Testis (tissue), 2 donors: ENCODE measurements at regions not wholly inside any gene's neighbourhood (a gene's known extent, or its start where the extent isn't known, plus 50 kb on each side); places are given as distances from the start of the nearest gene placed in this dataset.

Experiments used
- POLR2A ChIP-seq: fragments of 450-650 bp; IDR thresholded peaks from one replicate; pipeline ENCODE4 v1.6.1; 2017; ENCODE audit warnings: antibody characterized with exemption, mild to moderate bottlenecking, moderate library complexity
- TF ChIP-seq, protein P1 (sequence below), 3 experiments: fragments of 450-650 bp in 2 of 3; fragments of 200-600 bp in 1 of 3; sonication (generic) in 1 of 3; IDR thresholded peaks; one replicate each; pipeline ENCODE4 v1.5.1; 2016 to 2019; ENCODE audit warnings: antibody characterized with exemption in 3 of 3, mild to moderate bottlenecking in 2 of 3, moderate library complexity in 1 of 3

DNA sequence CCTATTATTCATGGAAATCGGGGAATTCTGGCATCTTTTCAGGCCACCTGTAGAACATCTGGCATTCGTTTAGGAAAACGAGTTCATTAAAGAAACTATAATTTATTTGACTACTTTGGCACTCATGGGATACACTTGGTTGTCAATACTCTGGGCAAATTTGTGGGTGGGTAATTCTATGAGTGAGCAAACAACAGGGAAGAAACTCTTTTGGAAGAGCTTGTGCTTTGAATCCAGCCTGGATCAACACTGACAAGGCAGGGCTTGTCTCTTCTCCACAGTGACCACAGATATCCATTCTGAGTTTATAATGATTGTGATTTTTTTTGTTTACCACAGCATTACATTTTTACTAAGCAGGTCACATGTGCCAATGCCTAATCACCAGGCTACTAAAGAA lies 394.7 kb downstream of the THBS2 start:
- TF ChIP-seq, protein P1, sequence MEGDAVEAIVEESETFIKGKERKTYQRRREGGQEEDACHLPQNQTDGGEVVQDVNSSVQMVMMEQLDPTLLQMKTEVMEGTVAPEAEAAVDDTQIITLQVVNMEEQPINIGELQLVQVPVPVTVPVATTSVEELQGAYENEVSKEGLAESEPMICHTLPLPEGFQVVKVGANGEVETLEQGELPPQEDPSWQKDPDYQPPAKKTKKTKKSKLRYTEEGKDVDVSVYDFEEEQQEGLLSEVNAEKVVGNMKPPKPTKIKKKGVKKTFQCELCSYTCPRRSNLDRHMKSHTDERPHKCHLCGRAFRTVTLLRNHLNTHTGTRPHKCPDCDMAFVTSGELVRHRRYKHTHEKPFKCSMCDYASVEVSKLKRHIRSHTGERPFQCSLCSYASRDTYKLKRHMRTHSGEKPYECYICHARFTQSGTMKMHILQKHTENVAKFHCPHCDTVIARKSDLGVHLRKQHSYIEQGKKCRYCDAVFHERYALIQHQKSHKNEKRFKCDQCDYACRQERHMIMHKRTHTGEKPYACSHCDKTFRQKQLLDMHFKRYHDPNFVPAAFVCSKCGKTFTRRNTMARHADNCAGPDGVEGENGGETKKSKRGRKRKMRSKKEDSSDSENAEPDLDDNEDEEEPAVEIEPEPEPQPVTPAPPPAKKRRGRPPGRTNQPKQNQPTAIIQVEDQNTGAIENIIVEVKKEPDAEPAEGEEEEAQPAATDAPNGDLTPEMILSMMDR (IDR thresholded peaks at IDR 0.05) = no peak
- TF ChIP-seq POLR2A = no peak
